Thyroid gland (tissue), 4 donors: ENCODE measurements at regions not wholly inside any gene's neighbourhood (a gene's known extent, or its start where the extent isn't known, plus 50 kb on each side); places are given as distances from the start of the nearest gene placed in this dataset.

Source experiments
- POLR2A ChIP-seq, 2 donors: fragments of 450-650 bp; IDR thresholded peaks; one replicate each; pipeline ENCODE4 v1.6.1; 2017; ENCODE audit warnings: antibody characterized with exemption in 2 of 2, mild to moderate bottlenecking in 2 of 2, moderate library complexity in 1 of 2
- TF ChIP-seq, protein P1 (sequence below), 6 experiments: fragments of 200-600 bp in 3 of 6; fragments of 450-650 bp in 3 of 6; sonication (generic) in 3 of 6; IDR thresholded peaks; one replicate each; pipeline ENCODE4 v1.5.1; 2016 to 2019; ENCODE audit warnings: antibody characterized with exemption in 6 of 6, mild to moderate bottlenecking in 2 of 6, inconsistent platforms in 1 of 6, moderate library complexity in 1 of 6

DNA sequence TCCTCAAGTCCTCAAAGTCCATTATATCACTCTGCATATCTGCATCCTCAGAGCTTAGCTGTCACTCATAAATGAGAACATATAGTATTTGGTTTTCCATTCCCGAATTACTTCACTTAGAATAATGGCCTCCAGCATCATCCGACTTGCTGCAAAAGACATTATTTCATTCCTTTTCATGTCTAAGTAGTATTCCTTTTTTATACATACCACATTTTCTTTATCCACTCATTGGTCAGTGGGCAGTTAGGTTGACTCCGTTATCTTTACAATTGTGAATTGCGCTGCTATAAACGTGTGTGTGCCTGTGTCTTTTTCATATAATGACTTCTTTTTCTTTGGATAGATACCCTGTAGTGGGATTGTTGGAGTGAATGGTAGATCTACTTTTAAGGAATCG, 117.2 kb downstream of the OR2K2 start:
- no peak for TF ChIP-seq POLR2A (IDR thresholded peaks at IDR 0.05)
- TF ChIP-seq, protein P1, sequence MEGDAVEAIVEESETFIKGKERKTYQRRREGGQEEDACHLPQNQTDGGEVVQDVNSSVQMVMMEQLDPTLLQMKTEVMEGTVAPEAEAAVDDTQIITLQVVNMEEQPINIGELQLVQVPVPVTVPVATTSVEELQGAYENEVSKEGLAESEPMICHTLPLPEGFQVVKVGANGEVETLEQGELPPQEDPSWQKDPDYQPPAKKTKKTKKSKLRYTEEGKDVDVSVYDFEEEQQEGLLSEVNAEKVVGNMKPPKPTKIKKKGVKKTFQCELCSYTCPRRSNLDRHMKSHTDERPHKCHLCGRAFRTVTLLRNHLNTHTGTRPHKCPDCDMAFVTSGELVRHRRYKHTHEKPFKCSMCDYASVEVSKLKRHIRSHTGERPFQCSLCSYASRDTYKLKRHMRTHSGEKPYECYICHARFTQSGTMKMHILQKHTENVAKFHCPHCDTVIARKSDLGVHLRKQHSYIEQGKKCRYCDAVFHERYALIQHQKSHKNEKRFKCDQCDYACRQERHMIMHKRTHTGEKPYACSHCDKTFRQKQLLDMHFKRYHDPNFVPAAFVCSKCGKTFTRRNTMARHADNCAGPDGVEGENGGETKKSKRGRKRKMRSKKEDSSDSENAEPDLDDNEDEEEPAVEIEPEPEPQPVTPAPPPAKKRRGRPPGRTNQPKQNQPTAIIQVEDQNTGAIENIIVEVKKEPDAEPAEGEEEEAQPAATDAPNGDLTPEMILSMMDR (IDR thresholded peaks at IDR 0.05) = no peak
